Ascending aorta (tissue), 2 donors: ENCODE measurements at regions not wholly inside any gene's neighbourhood (a gene's known extent, or its start where the extent isn't known, plus 50 kb on each side); places are given as distances from the start of the nearest gene placed in this dataset.
A peak's percentile ranks its signal among the peaks of the same experiment; 100 is the strongest.

Experiments
- DNase-seq, 2 donors: peaks; one replicate each; pipeline ENCODE4 v3.0.0-alpha.2; 2019; ENCODE audit warnings: low spot score in 2 of 2
- H3K27ac ChIP-seq, 2 donors: fragments of 200-600 bp; sonication (generic); one replicate each; pipeline ENCODE4 v1.5.1; 2016 to 2017; ENCODE audit warnings: mild to moderate bottlenecking in 1 of 2
- H3K27me3 ChIP-seq: fragments of 200-600 bp; sonication (generic); one replicate; pipeline ENCODE4 v1.5.1; 2017
- H3K36me3 ChIP-seq, 2 donors: fragments of 200-600 bp; sonication (generic); one replicate each; pipeline ENCODE4 v1.5.1; 2016
- H3K4me1 ChIP-seq, 2 donors: fragments of 200-600 bp; sonication (generic); one replicate each; pipeline ENCODE4 v1.5.1; 2016 to 2017; ENCODE audit warnings: mild to moderate bottlenecking in 1 of 2
- H3K4me3 ChIP-seq, 2 donors: fragments of 200-600 bp; sonication (generic); one replicate each; pipeline ENCODE4 v1.5.1; 2016 to 2017; ENCODE audit warnings: mild to moderate bottlenecking in 1 of 2
- H3K9me3 ChIP-seq, 2 donors: fragments of 200-600 bp; sonication (generic); one replicate each; pipeline ENCODE4 v1.5.1; 2016
- CTCF ChIP-seq, 3 experiments: fragments of 200-600 bp in 2 of 3; fragments of 450-650 bp in 1 of 3; sonication (generic) in 2 of 3; IDR thresholded peaks; one replicate each; pipeline ENCODE4 v1.5.1; 2016 to 2019; ENCODE audit warnings: antibody characterized with exemption in 3 of 3, mild to moderate bottlenecking in 1 of 3, moderate library complexity in 1 of 3
- intact Hi-C: fragments of 100-400 bp; cut with DNase I; formaldehyde crosslinking; loops from one replicate; pipeline ENCODE4 v1.15.1; 2023

GRCh38 chr1:240000634-240001033 lies 91.0 kb upstream of the FMN2 start:
- Histone ChIP-seq H3K4me3 (no peak overlapping the region), H3K36me3 (no peaks in the 10 kb centered on the region), H3K27me3 (peaks cover 9% of the 10 kb centered on the region), H3K27ac (no peak overlapping the region), H3K4me1 (peaks cover 3 to 4% of the 10 kb centered on the region in 2 donors), H3K9me3 (no peaks in the 10 kb centered on the region)
- DNase-seq, result no peak
- intact Hi-C loops, result no loop called here
- no peak for TF ChIP-seq CTCF (IDR thresholded peaks at IDR 0.05)

GRCh38 chr1:240001177-240001740 lies 90.4 kb upstream of the FMN2 start:
- intact Hi-C loops, result no loop called here
- Histone ChIP-seq H3K27ac (no peak overlapping the region), H3K36me3 (no peaks in the 10 kb centered on the region), H3K9me3 (no peaks in the 10 kb centered on the region), H3K4me1 (peaks cover 3 to 4% of the 10 kb centered on the region in 2 donors), H3K4me3 (no peak overlapping the region), H3K27me3 (peaks cover 9% of the 10 kb centered on the region)
- no peak for DNase-seq
- TF ChIP-seq CTCF (IDR thresholded peaks at IDR 0.05), result no peak

- TF ChIP-seq CTCF (IDR thresholded peaks at IDR 0.05), result peak in 2 of 3 experiments; percentile 41 to 51
- intact Hi-C loops, result no loop called here
- Histone ChIP-seq H3K36me3 (no peaks in the 10 kb centered on the region), H3K4me1 (no peaks in the 10 kb centered on the region), H3K4me3 (no peak overlapping the region), H3K27me3 (no peaks in the 10 kb centered on the region), H3K27ac (no peak overlapping the region), H3K9me3 (no peaks in the 10 kb centered on the region)
- DNase-seq, result no peak
Observed at GRCh38 chr1:240004086-240004749, 87.5 kb upstream of the FMN2 start.

- Histone ChIP-seq H3K36me3 (no peaks in the 10 kb centered on the region), H3K27me3 (no peaks in the 10 kb centered on the region), H3K9me3 (no peaks in the 10 kb centered on the region), H3K27ac (no peak overlapping the region), H3K4me1 (no peaks in the 10 kb centered on the region), H3K4me3 (no peak overlapping the region)
- no peak for TF ChIP-seq CTCF (IDR thresholded peaks at IDR 0.05)
- intact Hi-C loops, result no loop called here
- DNase-seq, result no peak
Observed at GRCh38 chr1:240005997-240006650, 85.6 kb upstream of the FMN2 start.

- Histone ChIP-seq H3K36me3 (no peaks in the 10 kb centered on the region), H3K4me1 (no peaks in the 10 kb centered on the region), H3K4me3 (no peak overlapping the region), H3K27me3 (no peaks in the 10 kb centered on the region), H3K9me3 (no peaks in the 10 kb centered on the region), H3K27ac (no peak overlapping the region)
- no peak for TF ChIP-seq CTCF (IDR thresholded peaks at IDR 0.05)
- no peak for DNase-seq
- intact Hi-C loops, result no loop called here
Observed at GRCh38 chr1:240008298-240008697, 83.4 kb upstream of the FMN2 start.
